Amniotic epithelial cell (primary cell): ENCODE measurements at regions not wholly inside any gene's neighbourhood (a gene's known extent, or its start where the extent isn't known, plus 50 kb on each side); places are given as distances from the start of the nearest gene placed in this dataset.
A peak's percentile ranks its signal among the peaks of the same experiment; 100 is the strongest.
"Not testable (repeated sequence)": the region's sequence is repeated elsewhere in the genome, so short reads cannot be mapped to it uniquely, and the experiment has no call there.

Source experiments
- DNase-seq: peaks from one replicate; pipeline ENCODE4 v3.0.0-alpha.2; 2010; ENCODE audit warnings: low read depth

DNA sequence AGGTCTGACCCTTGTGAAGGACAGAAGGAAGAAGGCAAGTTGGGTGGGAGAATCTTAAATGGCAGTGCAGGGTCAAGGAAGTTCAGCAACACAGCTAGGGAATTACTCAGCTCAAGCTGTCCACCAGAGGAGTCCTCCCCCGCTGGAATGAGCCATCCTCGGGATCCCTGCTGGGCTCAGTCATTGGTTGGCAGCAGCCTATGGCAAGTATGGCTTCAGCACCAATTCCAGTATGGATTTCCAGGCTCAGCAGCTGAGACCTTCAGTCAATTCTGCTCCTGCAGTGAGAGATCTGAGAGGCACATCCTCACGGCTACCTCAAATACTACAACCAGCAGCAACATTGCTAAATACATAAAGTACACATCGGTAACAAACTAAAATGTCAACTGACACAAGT is 280.6 kb upstream of the PIK3R1 start:
- DNase-seq: no peak

DNA sequence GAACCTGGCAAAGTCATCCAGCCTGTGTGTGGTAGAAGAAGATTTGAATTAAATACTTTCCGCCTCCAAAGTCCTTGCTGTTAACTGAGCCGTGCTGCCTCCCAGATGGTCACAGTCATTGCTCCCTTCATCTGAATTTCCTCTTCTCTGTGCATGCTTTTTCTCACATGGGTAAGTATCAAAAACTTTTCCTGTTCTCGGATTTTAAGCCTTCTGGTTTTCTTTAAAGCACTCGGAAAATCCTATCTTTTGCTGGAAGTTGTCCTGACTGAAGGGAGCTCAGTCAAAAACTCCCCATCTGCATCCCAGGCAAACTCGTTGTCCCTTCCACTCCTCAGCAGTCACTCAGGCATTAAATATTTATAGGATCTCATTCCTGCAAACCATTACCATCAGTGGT is 290.0 kb upstream of the PIK3R1 start:
- DNase-seq: no peak

DNA sequence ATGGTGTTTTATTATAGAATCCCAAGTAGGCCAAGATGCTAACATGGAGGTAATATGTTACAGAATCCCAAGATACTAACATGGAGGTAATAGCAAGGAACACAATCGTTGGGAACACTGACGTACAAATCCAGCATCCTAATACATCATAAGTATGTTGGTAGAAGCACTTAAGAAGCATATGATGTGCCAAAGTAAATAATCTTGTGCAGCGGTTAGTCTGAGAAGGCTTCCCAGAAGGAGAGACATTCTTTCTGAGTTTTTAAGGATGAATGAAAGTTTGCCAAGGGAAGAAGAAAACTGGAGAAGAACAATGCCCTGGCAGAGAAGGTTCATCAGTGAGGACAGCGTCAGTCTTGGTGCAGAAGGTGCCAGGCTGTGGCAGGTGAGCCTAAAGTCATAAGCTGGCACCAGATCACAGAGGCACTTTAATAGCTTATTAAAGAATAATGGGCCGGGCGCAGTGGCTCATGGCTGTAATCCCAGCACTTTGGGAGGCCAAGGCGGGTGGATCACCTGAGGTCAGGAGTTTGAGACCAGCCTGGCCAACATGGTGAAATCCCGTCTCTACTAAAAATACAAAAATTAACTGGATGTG is 294.5 kb upstream of the PIK3R1 start:
- DNase-seq: no peak

DNA sequence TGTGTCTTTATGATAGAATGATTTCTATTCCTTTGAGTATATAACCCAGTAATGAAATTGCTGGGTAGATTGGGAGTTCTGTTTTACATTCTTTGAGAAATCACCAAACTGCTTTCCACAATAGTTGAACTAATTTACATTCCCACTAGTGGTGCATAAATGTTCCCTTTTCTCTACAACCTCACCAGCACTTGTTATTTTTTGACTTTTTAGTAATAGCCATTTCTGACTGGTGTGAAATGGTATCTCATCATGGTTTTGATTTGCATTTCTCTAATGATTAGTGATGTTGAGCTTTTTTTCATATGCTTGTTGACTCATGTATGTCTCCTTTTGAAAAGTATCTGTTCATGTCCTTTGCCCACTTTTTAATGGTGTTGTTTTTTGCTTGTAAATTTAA is 296.0 kb upstream of the PIK3R1 start:
- not testable (repeated sequence) for DNase-seq

DNA sequence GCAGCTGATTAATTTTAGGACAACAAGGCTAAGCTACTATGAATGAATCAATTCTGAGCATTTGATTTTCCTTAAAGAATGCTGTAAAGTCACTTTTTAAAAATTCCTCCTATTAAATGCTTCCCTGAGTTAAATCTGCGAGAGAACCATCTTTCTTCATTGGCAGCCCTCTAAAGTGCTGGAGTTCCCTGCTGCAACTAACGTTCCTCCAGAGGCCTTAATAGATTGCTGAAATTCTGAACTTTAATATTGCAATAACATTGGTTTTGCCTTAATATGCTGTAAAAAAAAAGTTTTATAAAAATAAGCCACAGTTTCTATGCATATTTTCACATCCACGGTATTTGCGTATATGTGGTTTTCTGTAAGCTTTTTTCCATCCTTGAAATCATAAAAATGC is 298.0 kb upstream of the PIK3R1 start:
- no peak for DNase-seq

DNA sequence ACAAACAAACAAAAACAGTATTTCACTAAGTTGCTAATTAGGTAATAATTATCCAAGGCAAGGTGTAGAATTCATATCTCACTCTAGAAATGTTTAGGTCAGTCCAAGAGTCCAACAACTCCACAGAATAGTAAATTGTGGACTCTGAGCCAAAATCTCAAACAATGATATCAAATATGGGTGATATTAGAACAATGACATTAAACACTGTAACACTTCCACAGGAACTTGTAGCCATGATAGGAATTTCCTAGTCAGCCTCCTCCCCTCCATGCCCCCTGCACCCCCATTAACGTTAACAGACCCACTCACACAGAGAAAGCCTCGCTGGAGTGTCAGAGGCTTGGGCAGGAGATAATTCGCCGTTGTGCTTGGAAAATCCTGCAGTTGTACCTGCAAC is 305.0 kb upstream of the PIK3R1 start:
- DNase-seq: no peak

DNA sequence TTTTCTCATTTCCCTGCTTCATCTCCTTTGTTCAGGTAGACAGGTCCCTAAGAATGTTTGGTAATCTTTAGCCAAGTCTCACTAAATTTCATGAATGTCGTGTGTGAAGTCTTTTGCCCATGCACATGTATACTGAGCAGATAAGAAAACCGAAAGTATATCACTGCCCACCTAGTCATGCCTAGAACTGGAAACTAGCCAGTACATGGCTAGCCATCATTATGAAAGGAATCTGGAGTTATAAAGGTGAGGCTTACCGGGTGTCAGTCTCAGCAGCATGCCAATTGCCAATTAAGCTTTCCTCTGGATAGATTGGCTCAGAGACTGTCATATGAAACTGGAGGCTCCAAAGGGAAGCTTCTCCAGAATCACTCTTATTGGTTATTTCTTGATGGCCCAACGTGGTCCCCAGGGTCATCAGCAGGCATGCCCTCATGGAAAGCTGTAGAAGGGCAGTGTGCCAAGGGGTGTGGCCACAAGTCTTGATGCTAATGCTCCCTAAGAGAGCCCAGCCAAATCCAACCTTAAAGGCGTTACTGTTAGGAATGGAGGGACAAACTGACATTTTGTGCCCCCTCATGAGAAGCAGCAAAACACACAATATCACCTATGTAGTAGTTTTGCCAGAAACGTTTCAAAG is 307.3 kb upstream of the PIK3R1 start:
- no peak for DNase-seq

DNA sequence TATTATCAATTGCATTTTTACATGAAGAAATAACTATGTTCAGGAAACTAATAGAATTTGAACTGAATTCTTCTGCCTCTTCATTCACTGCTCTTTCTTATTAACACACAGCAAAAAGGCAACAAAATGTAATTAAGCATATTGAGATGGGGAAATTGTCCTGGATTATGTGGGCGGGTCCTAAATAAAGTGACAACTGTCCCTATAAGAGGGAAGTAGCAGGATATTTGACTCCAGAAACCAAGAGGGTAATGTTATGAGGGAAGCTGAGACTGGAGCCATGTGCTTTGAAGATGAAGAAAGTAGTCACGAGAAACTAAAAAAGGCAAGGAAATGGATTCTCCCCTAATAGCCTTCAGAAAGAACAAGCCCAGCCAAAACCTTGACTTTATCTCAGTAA is 311.2 kb upstream of the PIK3R1 start:
- no peak for DNase-seq

DNA sequence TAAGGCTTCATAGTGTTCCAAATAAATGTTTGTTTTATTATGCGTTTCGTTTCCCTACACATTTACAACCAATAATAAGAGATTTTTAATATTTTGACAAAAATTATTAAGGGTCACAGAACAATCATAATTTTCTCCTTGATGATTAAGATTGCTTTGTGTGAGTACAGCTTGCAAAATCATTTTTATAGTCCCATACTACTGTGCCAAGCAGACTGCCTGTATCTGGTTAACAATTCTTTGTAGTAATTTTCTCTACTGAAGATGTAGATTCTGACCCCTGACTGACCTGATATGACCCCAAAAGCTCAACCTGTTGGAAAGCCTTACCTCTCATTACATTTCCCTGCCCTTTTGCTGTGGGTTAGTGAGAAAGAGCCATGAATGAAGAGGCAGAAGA is 311.9 kb upstream of the PIK3R1 start:
- DNase-seq: no peak

DNA sequence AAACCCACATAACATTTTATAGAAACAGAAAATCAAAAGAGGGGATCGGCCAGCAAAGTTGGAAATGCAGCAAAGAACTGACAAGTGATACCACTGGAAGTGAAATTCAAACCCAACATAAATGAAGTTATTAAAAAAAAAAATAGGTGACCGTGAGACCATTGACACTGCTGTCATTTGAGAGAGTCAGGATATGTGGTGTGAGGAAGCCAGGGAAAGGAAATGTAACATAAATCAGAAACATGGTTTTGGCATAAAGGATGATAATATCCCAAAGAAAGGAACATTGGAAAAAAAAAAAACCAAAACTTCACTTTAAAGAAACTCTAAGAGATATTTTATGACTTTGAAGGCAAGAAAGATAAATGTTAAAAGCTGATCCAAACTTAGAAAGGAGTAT is 312.4 kb upstream of the PIK3R1 start:
- DNase-seq: no peak

DNA sequence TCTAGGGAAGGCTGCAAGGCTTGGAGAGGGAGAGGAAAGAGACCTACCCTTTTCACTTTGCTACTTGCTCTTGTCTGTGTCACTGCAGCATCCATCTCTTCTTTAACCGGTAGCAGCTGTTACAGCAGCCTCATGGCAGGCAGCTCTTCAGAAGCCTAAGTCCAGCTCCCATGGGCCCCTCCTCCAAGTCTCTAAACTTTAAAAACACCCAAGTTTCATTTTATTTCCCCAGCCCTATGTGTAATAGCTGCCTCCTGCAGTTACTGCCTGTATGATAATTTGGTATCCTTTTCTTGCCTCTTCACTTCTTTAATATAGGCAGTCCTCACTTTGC is 313.1 kb upstream of the PIK3R1 start:
- no peak for DNase-seq

DNA sequence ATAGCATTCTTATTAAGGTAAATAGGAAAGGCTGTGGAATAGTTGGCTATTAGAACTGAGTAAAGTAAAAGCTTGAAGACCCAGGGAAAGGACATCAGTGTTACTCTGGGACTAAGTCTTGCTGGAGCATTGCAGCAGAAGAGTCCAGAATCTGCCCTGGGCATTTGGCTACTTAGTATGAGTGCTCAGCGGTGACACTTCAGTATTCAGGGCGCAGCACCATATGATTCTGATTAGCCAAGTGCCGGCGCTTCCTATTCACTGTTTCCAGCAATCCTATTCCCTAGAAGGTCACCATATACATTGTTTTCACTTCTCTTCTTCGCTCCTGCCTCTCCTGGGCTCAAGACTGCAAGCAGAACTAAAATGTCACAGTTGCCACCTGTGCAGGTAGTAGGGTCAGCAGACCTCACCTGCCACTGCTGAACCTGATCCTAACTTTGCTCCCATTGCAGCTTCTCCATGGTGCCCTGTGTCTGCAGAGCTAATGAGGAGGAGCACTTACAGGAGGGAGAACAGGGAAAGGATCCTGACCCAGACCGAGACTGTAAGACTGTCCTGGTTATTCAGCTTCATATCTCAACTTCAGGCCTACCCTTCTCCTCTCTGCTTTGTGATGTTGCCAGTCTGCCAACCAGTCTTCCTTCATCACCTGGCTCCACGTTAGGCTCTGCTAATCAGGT is 313.6 kb upstream of the PIK3R1 start:
- DNase-seq: no peak

DNA sequence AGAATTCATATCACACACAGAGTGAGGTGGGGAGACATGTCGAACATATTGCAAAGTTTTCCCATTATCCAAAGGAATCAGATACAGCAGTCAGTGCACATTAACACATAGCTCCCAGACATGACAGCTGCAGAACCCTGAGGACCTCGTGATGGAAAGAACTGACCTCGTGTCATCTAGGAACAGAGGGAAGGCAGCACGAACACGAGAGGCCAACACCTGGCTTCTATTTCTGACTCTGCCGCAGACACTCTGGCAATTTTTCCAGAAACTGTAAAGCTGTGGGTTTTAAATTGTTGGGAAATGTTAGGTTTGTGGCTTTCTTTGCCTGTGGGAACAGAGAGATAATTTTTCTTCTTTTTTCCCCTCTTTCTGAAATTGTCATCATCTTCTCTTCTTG is 315.0 kb upstream of the PIK3R1 start:
- DNase-seq: no peak

DNA sequence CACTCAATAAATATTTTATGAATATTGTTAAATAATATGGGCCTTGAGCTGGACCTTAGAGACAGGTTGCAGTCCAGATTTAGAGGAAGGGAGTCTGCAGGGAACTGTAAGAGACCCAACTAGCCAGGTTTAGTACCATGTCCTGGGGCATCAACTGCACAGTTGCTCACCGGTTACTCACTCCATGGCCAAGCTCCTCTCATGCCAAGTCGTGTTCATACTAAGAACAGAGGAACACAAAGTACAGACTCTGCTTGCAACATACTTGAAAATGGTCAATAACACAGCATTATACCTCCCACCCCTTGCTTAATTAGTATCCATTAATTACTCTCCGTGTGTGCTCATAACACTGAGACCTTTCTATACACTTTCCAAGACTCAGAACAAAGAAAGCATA is 317.6 kb upstream of the PIK3R1 start:
- DNase-seq: no peak

DNA sequence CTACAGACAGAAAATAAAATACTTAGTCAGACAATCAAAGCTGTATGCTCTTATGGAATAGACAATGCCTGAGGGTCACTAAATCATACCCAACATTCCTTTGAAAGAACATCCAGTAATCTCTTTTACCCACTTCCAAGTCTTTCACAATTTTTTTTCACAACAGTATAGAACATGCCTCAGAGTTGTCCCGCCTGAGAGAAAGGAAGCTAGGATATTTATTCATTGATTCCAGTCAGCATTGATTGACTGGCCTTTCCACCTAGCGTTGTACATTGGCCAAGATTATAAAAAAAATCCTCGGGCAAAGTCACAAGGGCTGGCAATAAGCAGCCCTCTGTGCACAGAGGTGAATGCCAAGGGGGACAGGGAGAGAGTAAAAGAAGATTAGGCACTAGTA is 318.1 kb upstream of the PIK3R1 start:
- peak; percentile 2 for DNase-seq

DNA sequence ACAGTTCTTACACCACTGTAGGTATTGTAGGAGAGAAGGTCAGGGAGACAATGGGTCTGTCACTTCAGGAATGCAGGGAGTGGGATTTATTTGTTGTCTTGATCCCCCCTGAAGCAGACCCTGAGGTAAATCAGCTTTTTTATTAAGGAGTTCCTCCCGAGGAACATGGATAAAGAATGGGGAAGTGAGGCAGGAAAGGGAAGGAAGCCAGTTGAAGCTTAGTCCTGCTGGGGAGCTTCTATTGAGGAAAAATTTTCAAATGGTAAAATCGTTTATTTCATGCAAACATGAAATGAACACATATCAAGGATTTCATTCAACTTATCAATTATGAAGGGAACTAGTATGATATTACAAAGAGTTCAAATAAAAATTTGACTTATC is 318.6 kb upstream of the PIK3R1 start:
- no peak for DNase-seq

DNA sequence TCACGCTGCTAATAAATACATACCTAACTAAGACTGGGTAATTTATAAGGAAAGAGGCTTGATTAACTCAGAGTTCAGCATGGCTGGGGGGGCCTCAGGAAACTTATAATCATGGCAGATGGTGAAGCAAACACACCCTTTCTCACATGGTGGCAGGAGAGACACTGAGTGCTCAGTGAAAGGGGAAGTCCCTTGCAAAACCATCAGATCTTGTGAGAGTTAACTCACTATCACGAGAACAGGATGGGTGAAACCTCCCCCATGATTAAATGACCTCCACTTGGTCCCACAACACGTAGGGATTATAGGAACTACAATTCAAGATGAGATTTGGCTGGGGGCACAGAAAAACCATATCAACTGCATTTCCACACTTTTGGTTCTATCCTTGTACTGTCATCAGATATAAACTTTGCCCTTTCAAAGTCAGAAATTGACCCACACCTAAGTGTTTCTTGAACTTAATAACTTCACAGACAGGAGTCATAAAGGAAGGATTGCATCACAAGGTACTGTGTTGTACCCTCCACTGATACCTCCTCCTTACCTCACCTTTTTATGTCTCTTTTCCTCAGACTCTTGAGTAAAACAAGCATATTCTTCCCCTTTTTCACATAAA is 319.1 kb upstream of the PIK3R1 start:
- DNase-seq: no peak

DNA sequence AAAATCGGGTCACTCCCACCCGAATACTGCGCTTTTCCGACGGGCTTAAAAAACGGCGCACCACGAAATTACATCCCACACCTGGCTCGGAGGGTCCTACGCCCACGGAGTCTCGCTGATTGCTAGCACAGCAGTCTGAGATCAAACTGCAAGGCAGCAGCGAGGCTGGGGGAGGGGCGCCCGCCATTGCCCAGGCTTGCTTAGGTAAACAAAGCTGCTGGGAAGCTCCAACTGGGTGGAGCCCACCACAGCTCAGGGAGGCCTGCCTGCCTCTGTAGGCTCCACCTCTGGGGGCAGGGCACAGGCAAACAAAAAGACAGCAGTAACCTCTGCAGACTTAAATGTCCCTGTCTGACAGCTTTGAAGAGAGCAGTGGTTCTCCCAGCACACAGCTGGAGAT is 325.7 kb upstream of the PIK3R1 start:
- not testable (repeated sequence) for DNase-seq

DNA sequence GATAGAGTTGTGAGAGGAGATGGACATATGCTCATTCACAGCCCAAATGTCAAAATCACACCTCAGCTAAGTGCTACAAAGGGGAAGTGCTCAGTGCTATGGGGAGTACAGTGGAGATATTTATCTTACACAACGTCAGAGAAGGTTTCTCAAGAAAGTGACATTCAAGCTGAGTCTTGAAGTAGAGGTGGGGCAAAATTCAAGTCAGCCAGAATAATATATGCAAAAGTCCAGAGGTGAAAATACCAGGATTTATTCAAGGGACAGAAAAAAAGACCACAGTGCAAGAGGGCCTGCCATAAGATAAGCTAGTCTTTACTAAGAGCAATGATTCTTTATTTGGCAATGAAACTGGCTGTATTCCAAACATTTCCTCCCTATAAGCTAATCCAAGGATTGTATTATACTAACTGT is 327.8 kb upstream of the PIK3R1 start:
- no peak for DNase-seq

DNA sequence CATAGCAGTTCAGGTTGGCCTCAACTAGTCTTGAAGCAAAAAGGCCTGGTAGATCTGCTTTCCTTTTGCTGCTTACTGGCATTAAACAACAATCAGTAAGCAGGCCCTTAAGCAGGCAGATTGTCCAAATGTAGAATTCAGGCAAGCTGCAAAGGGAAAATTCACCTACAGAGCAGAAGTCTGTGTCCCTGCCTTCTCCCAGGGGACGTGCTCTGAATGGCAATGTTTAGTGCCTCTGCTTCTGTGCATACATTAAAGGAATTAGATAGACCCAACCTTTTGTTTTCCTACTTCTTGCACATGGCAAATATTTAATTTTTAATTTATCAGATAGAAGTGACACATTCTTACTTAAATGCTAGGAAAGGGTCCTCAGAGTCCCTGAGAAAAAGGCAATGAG is 328.8 kb upstream of the PIK3R1 start:
- no peak for DNase-seq

DNA sequence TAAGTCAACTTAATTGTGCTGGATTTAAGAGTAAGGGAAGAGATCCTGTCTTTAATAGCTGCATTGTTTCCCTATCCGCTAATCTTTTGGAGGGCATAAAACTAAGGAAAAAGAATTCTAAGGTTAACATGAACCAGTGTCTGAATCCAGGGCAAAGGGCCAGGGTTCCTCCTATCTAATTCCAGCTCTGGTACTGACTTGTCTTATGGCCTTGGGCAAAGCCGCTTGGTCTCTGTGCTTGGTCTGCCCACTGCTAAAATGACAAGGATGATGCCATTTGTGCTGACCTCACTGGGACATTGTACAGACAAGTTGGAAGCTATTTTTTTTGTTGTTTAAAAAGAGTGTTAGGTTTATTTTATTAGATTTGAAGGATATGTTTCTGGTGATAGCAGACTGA is 334.7 kb upstream of the PIK3R1 start:
- DNase-seq: no peak

DNA sequence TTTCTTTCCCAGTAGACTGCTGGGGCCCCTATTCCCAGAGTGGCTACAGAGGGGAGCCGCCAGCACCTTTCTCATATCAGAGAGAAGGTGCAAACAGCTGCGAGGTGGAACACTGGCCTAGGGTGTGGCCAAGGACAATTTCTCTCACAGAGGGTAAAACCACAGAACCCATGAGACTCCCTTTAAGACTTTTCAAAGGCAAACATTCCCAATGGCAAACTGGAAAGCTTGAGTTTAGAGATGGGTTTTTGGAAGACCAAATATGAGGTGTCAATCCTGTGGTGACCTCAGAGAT is 335.1 kb upstream of the PIK3R1 start:
- DNase-seq: no peak

DNA sequence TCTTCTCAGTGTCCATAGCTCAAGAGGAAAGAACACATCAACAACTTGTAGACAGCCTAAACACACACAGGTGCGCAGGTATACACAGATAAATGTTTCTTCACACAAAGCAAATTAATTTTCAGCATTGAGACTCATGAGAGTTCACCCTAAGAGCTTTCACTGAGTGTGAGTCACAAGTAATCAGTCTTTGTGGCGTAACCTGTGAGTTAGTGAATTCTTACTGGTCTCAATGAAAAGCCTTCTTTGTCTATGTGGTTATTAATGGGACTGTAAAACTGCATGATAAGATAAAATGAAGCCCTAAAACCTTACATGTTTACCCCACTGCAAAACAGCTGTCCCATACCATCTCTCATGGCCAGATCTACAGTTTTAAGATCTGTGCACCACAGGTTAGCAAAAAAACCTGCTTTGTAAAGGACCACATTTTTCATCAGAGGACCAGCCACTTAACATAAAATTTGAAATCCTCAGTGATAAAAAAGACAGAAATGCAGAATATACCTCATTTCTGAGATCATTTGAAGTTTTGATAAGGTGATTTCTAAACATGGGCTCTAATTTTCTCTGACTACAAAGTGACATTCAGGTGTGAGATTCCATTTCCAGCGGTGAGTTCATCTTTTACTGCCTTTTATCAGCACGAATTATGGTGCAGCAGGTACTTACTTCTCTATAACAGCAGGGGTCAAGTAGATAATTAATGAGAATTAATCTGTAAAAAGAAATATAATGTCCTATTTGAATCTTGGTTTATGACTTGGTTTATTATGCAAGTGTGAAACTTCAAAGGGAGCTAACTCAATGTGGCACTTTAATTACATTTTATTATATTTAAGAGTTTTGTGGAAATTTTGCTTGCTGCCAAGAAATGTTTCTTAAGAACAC is 335.7 kb upstream of the PIK3R1 start:
- peak; percentile 37 for DNase-seq
